Common myeloid progenitor, CD34-positive (primary cell): ENCODE measurements at regions not wholly inside any gene's neighbourhood (a gene's known extent, or its start where the extent isn't known, plus 50 kb on each side); places are given as distances from the start of the nearest gene placed in this dataset.

Experiments
- CTCF ChIA-PET: fragments of 350-600 bp; sonication (Branson Sonifier 250); formaldehyde crosslinking; loops from one replicate; lab custom pipeline; 2021; ENCODE audit warnings: antibody characterized with exemption; lab: Charles Lee
- POLR2A ChIA-PET: fragments of 350-600 bp; sonication (Branson Sonifier 250); formaldehyde crosslinking; loops from one replicate; lab custom pipeline; 2021; ENCODE audit warnings: antibody characterized with exemption; lab: Charles Lee
- DNase-seq, 3 donors: peaks; one replicate each; pipeline versions ENCODE4 v3.0.0 to v3.0.0-alpha.2; 2013
- H3K27ac ChIP-seq, 2 experiments: 1 replicate in 1 of 2; 2 replicates in 1 of 2; pipeline ENCODE4 v1.7.0; 2013; ENCODE audit warnings: inconsistent platforms in 2 of 2, low read length in 2 of 2, mild to moderate bottlenecking in 2 of 2, low read depth in 1 of 2, moderate library complexity in 1 of 2; ENCODE audit not compliant: severe bottlenecking in 2 of 2, insufficient read depth in 1 of 2, poor library complexity in 1 of 2
- H3K27me3 ChIP-seq, 5 experiments: replicated peaks in 2 of 5; 1 replicate in 3 of 5; 2 replicates in 2 of 5; pipeline versions ENCODE4 v1.6.1 to v1.7.0; 2013; ENCODE audit warnings: low read length in 4 of 5, mild to moderate bottlenecking in 2 of 5, moderate library complexity in 2 of 5, inconsistent platforms in 1 of 5; ENCODE audit not compliant: insufficient read depth in 5 of 5, control insufficient read depth in 4 of 5
- H3K36me3 ChIP-seq, 4 experiments: 1 replicate in 2 of 4; 2 replicates in 2 of 4; pipeline versions ENCODE4 v1.6.1 to v1.7.0; 2013; ENCODE audit warnings: low read length in 3 of 4, control low read depth in 1 of 4, mild to moderate bottlenecking in 1 of 4; ENCODE audit not compliant: control insufficient read depth in 4 of 4, insufficient read depth in 4 of 4
- H3K4me1 ChIP-seq, 4 experiments: 1 replicate in 3 of 4; 2 replicates in 1 of 4; pipeline versions ENCODE4 v1.6.1 to v1.7.1; 2013; ENCODE audit warnings: low read length in 3 of 4, mild to moderate bottlenecking in 3 of 4, control low read depth in 1 of 4, inconsistent platforms in 1 of 4, moderate library complexity in 1 of 4; ENCODE audit not compliant: control insufficient read depth in 4 of 4, insufficient read depth in 4 of 4; ENCODE audit errors: control extremely low read depth in 1 of 4
- H3K4me3 ChIP-seq, 7 experiments: 1 replicate in 4 of 7; 2 replicates in 3 of 7; pipeline versions ENCODE4 v1.5.1 to v1.7.0; 2013; ENCODE audit warnings: mild to moderate bottlenecking in 7 of 7, low read length in 6 of 7, moderate library complexity in 6 of 7, inconsistent platforms in 2 of 7, low read depth in 2 of 7, control low read depth in 1 of 7; ENCODE audit not compliant: insufficient read depth in 4 of 7, control insufficient read depth in 1 of 7; ENCODE audit errors: extremely low read depth in 1 of 7
- H3K9me3 ChIP-seq, 5 experiments: 1 replicate in 4 of 5; 2 replicates in 1 of 5; pipeline versions ENCODE4 v1.6.1 to v1.7.1; 2013; ENCODE audit warnings: low read length in 4 of 5, mild to moderate bottlenecking in 2 of 5, inconsistent platforms in 1 of 5, low read depth in 1 of 5, moderate library complexity in 1 of 5; ENCODE audit not compliant: control insufficient read depth in 4 of 5, insufficient read depth in 2 of 5; ENCODE audit errors: control extremely low read depth in 1 of 5
- WGBS: methylation state at CpG from one replicate; pipeline ENCODE4 v1.1.5; 2013; ENCODE audit not compliant: insufficient coverage; 5-methylcytosine and 5-hydroxymethylcytosine counted together

DNA sequence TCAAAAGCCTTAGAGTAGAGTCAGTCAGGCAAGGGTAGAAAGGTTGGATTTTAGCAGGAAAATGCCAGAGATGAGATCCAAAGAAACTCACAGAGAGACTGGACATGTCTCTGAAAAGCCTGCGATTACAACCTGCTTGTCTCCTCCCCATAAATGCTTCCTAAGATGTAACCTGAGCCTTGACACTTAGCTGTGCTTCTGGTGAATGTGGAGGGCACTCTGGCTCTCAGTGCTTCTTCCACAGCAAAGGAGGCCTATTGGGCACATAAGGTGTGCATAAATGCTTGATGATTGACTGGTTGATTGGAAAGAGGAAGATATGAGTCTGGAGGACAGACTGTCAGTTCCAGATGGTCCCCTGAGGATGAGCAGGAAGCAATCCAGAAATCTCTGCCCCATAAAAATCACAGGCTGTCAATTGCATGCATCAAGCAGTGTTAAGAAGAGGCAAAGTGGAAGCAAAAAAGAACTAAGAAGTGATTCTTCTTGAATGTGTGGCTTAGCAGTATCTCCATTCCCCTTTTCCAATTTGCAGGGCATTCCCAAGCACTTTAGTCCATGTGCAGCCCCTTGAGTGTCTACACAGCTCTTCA, 236.2 kb upstream of the RRP15 start:
- ChIA-PET CTCF (no interaction called here), POLR2A (interaction anchor here (0.6 kb wide), 1 partner anchor 216 kb away, joined by 5 read pairs; no protein-coding TSS in a partner anchor)
- Histone ChIP-seq H3K4me1 (no peaks in the 10 kb centered on the region), H3K27ac (no peak overlapping the region), H3K27me3 (no peaks in the 10 kb centered on the region), H3K9me3 (no peaks in the 10 kb centered on the region), H3K36me3 (no peaks in the 10 kb centered on the region), H3K4me3 (no peak overlapping the region)
- DNase-seq = no peak
- WGBS = 83% methylated on average over 1 of the region's 1 CpG

GRCh38 chr1:218049641-218050040, 235.5 kb upstream of the RRP15 start:
- WGBS = 71% methylated on average over 6 of the region's 9 CpGs
- H3K27me3 ChIP-seq = no peaks in the 10 kb centered on the region
- no peaks in the 10 kb centered on the region for H3K4me1 ChIP-seq
- H3K36me3 ChIP-seq = no peaks in the 10 kb centered on the region
- no peaks in the 10 kb centered on the region for H3K9me3 ChIP-seq
- CTCF ChIA-PET = no interaction called here
- POLR2A ChIA-PET = no interaction called here
- no peak overlapping the region for H3K27ac ChIP-seq
- H3K4me3 ChIP-seq = no peak overlapping the region
- no peak for DNase-seq

DNA sequence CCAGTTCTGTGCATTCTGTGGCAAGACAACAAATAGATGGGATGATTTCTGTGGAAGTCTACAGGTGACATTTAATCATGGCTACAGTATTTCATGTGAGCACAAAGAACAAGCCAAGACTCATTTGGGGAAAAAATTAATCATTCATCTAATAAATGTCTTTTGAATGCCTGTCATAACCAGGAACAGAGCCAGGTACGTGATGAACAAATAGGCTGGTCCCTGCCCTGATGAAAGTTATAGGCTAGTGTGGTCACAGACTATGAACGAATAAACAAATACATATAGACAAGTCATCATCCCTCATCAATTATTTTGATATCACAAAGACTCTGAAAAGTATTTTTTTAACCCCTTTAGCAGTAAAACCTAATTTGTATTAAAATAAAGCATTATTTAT, 226.4 kb upstream of the RRP15 start:
- H3K36me3 ChIP-seq = no peaks in the 10 kb centered on the region
- no peaks in the 10 kb centered on the region for H3K4me1 ChIP-seq
- POLR2A ChIA-PET = no interaction called here
- no peak overlapping the region for H3K4me3 ChIP-seq
- H3K27me3 ChIP-seq = no peaks in the 10 kb centered on the region
- CTCF ChIA-PET = no interaction called here
- peaks cover 0 to 1% (median 0%) of the 10 kb centered on the region in 5 experiments for H3K9me3 ChIP-seq
- 78% methylated on average over 2 of the region's 2 CpGs for WGBS
- no peak overlapping the region for H3K27ac ChIP-seq
- DNase-seq = no peak

- WGBS = 85% methylated on average over 5 of the region's 5 CpGs
- Histone ChIP-seq H3K27ac (no peak overlapping the region), H3K4me3 (no peak overlapping the region), H3K4me1 (no peaks in the 10 kb centered on the region), H3K36me3 (no peaks in the 10 kb centered on the region), H3K9me3 (peaks cover 0 to 1% (median 0%) of the 10 kb centered on the region in 5 experiments), H3K27me3 (no peaks in the 10 kb centered on the region)
- DNase-seq = no peak
- ChIA-PET POLR2A (no interaction called here), CTCF (no interaction called here)
Measured at GRCh38 chr1:218064426-218064825, 220.7 kb upstream of the RRP15 start.

- ChIA-PET CTCF (interaction anchor here (0.6 kb wide), 1 partner anchor 8 kb away, joined by 3 read pairs; no protein-coding TSS in a partner anchor), POLR2A (no interaction called here)
- DNase-seq = no peak
- Histone ChIP-seq H3K36me3 (no peaks in the 10 kb centered on the region), H3K4me1 (no peaks in the 10 kb centered on the region), H3K27me3 (no peaks in the 10 kb centered on the region), H3K9me3 (peaks cover 0 to under 1% (median 0%) of the 10 kb centered on the region in 5 experiments), H3K4me3 (no peak overlapping the region), H3K27ac (no peak overlapping the region)
- WGBS = no CpG with 5 or more reads among the region's 3 CpGs
Measured at GRCh38 chr1:218066332-218066731, 218.8 kb upstream of the RRP15 start.

DNA sequence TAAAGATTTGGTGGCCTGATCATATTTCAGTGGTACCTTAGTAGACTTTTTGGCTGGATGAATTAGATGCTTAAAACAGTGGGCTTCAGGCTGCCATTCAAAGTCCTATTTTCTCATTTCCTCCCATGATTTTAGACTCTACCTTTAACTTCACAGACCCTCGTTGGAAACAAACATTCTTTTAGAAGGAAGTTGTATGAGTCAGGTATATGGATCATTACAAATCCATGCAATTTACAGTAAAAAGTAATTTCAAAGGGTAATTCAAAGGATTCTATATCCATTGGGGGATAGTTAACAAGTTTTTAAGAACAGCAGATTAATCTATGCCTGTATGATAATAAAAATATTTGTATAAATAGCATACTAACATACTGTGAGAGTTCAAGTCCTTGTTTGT, 216.9 kb upstream of the RRP15 start:
- H3K27ac ChIP-seq = no peak overlapping the region
- CTCF ChIA-PET = no interaction called here
- POLR2A ChIA-PET = no interaction called here
- H3K36me3 ChIP-seq = no peaks in the 10 kb centered on the region
- no peaks in the 10 kb centered on the region for H3K27me3 ChIP-seq
- H3K4me1 ChIP-seq = no peaks in the 10 kb centered on the region
- DNase-seq = no peak
- H3K9me3 ChIP-seq = no peaks in the 10 kb centered on the region
- H3K4me3 ChIP-seq = no peak overlapping the region
- WGBS = no CpG with 5 or more reads among the region's 1 CpG

GRCh38 chr1:218069180-218069579, 215.9 kb upstream of the RRP15 start:
- no peaks in the 10 kb centered on the region for H3K4me1 ChIP-seq
- H3K36me3 ChIP-seq = no peaks in the 10 kb centered on the region
- DNase-seq = no peak
- no CpG with 5 or more reads among the region's 2 CpGs for WGBS
- ChIA-PET CTCF (no interaction called here), POLR2A (no interaction called here)
- no peaks in the 10 kb centered on the region for H3K27me3 ChIP-seq
- no peak overlapping the region for H3K4me3 ChIP-seq
- H3K9me3 ChIP-seq = no peaks in the 10 kb centered on the region
- H3K27ac ChIP-seq = no peak overlapping the region
